Right atrium auricular region (tissue), 2 donors: ENCODE measurements at regions not wholly inside any gene's neighbourhood (a gene's known extent, or its start where the extent isn't known, plus 50 kb on each side); places are given as distances from the start of the nearest gene placed in this dataset.

ENCODE experiments used
- DNase-seq: peaks from one replicate; pipeline ENCODE4 v3.0.0-alpha.2; 2019; ENCODE audit warnings: low spot score
- H3K27ac ChIP-seq, 2 donors: fragments of 200-600 bp; sonication (generic); 1 replicate in 1 of 2; 2 replicates in 1 of 2; pipeline ENCODE4 v1.5.1; 2016 to 2019
- H3K27me3 ChIP-seq, 2 donors: fragments of 200-600 bp; sonication (generic); one replicate each; pipeline versions ENCODE4 v1.5.1 to v1.6.0; 2017 to 2019
- H3K36me3 ChIP-seq: fragments of 200-600 bp; sonication (generic); one replicate; pipeline ENCODE4 v1.5.1; 2016
- H3K4me1 ChIP-seq, 2 donors: fragments of 200-600 bp; sonication (generic); one replicate each; pipeline versions ENCODE4 v1.5.1 to v1.6.0; 2017 to 2019
- H3K4me3 ChIP-seq, 2 donors: fragments of 200-600 bp; sonication (generic); 1 replicate in 1 of 2; 2 replicates in 1 of 2; pipeline ENCODE4 v1.5.1; 2017 to 2019; ENCODE audit warnings: mild to moderate bottlenecking in 1 of 2, moderate library complexity in 1 of 2
- H3K9me3 ChIP-seq, 2 donors: fragments of 200-600 bp; sonication (generic); one replicate each; pipeline ENCODE4 v1.5.1; 2019
- TF ChIP-seq, protein P1 (sequence below), 2 donors: fragments of 200-600 bp; sonication (generic); IDR thresholded peaks; one replicate each; pipeline ENCODE4 v1.5.1; 2019; ENCODE audit warnings: antibody characterized with exemption in 2 of 2

DNA sequence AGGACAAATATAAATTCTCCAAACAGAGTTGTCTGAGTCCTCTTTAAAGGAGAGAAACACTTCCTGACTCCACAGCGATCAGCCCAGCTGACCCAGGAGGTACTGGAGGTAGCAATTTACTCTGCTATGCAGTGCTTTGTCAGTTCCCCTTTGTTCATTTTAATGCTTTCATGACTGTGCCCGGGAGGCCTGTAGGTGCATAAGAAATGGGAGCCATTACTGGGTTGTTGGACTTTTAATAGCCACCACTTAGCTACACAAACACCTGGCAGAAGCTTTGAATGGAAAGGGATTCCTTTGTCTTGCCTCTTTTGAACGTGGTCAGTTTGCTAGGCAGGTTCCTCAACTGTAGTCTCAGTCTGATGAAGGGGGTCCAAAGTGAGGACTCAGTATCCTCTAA is 59.0 kb upstream of the AFF2 start:
- no peak for DNase-seq
- no peaks in the 10 kb centered on the region for H3K9me3 ChIP-seq
- H3K4me1 ChIP-seq = no peaks in the 10 kb centered on the region
- H3K27ac ChIP-seq = no peak overlapping the region
- TF ChIP-seq, protein P1, sequence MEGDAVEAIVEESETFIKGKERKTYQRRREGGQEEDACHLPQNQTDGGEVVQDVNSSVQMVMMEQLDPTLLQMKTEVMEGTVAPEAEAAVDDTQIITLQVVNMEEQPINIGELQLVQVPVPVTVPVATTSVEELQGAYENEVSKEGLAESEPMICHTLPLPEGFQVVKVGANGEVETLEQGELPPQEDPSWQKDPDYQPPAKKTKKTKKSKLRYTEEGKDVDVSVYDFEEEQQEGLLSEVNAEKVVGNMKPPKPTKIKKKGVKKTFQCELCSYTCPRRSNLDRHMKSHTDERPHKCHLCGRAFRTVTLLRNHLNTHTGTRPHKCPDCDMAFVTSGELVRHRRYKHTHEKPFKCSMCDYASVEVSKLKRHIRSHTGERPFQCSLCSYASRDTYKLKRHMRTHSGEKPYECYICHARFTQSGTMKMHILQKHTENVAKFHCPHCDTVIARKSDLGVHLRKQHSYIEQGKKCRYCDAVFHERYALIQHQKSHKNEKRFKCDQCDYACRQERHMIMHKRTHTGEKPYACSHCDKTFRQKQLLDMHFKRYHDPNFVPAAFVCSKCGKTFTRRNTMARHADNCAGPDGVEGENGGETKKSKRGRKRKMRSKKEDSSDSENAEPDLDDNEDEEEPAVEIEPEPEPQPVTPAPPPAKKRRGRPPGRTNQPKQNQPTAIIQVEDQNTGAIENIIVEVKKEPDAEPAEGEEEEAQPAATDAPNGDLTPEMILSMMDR (IDR thresholded peaks at IDR 0.05) = no peak
- H3K27me3 ChIP-seq = no peaks in the 10 kb centered on the region
- no peak overlapping the region for H3K4me3 ChIP-seq
- H3K36me3 ChIP-seq = no peaks in the 10 kb centered on the region

DNA sequence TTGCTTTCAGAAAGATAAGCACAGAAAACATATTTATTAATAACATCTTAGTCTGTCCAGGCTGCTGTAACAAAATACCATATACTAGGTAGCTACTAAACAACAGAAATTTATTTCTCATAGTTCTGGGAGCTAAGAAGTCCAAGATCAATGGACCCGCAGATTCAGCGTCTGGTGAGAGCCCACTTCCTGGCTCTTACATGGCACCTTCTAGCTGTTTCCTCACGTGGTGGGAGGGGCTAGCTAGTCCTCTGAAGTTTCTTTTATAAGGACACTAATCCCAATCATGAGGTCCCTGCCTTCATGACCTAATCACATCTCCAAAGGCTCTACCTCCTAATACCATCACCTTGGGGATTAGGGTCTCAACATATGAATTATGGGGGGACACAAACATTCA is 57.2 kb upstream of the AFF2 start:
- Histone ChIP-seq H3K9me3 (no peaks in the 10 kb centered on the region), H3K36me3 (no peaks in the 10 kb centered on the region), H3K27ac (no peak overlapping the region), H3K4me3 (no peak overlapping the region), H3K27me3 (no peaks in the 10 kb centered on the region), H3K4me1 (no peaks in the 10 kb centered on the region)
- TF ChIP-seq, protein P1 (IDR thresholded peaks at IDR 0.05) = no peak
- no peak for DNase-seq

DNA sequence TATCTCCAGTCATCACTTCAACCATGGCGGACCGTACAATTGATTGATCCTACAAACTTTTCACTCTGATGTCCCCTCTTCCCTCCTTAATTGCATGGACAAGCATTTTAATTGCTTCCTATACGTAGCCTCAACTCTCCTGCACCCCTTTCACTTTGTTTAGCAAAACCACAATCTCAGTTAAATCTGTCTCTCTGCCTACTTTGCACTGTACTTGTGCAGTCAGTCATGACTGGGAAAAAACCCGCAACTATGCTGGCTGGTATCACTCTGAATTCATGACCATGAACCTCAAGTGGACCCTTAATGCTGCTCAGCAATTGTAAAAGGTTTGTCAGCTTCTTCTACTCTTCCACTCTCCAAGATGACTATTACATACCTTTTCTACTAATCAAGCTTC is 51.7 kb upstream of the AFF2 start:
- Histone ChIP-seq H3K4me1 (no peaks in the 10 kb centered on the region), H3K27ac (no peak overlapping the region), H3K4me3 (no peak overlapping the region), H3K27me3 (no peaks in the 10 kb centered on the region), H3K36me3 (no peaks in the 10 kb centered on the region), H3K9me3 (no peaks in the 10 kb centered on the region)
- no peak for DNase-seq
- TF ChIP-seq, protein P1 (IDR thresholded peaks at IDR 0.05) = no peak
